Epidermal melanocyte (primary cell): ENCODE measurements at regions not wholly inside any gene's neighbourhood (a gene's known extent, or its start where the extent isn't known, plus 50 kb on each side); places are given as distances from the start of the nearest gene placed in this dataset.
"Not testable (repeated sequence)": the region's sequence is repeated elsewhere in the genome, so short reads cannot be mapped to it uniquely, and the experiment has no call there.

Experiments
- DNase-seq: peaks from one replicate; pipeline ENCODE4 v3.0.0; 2011; ENCODE audit warnings: low spot score; ENCODE audit not compliant: insufficient read length

DNA sequence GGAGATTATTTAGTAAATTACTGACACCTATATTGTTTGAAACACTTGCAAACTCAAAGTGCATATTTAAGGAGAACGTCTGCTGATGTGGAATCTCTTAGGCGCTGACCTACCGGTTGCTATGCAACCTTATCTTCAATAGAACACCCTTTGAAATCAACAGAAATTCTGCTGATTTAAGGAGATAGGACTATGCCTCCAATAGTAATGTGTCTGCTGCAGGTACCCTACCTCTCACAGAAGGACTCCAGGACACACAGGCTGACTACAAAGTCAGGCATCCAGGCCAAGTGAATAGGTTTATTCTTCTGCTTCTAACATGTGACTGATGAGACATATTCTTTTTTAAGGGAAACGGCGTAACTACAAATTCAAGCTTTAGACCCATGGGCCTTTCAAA is 311.7 kb downstream of the CBLN4 start:
- no peak for DNase-seq

DNA sequence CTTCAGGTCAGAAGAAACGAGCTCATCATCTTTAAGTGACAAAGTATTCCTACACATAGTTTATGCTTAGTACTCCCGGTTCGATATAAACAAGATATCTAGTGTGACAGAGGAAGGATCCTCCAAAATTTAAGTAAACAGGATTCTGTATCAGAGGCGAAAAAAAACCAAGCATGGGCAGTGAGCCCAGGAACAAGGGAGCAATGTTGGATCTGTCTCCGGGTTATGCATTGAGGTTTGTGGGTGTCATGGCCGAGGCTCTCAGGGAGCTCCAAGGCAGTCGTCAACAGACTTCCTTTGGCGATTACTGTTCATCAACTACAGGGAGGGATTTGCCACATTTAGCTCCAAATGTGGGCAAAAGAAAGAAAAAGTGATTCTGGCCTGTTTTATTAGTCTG is 319.5 kb downstream of the CBLN4 start:
- DNase-seq: no peak

DNA sequence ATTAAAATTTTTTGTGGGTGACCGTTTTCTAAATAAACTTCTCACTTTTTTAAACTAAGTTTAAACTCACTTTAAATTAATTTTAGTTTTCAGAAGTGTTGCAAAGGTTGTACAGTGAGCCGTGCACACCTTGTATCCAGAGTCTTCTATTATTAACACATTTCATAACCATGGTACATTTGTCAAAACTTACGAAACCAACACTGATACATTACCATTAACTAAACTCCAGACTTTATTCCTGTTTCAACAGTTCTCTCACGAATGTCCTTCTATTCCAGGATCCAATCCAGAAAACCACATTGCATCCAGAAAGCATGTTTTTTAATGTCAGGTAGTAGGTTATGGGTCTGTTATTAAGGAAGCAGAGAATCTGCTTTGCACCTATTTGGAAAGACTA is 319.9 kb downstream of the CBLN4 start:
- DNase-seq: no peak

DNA sequence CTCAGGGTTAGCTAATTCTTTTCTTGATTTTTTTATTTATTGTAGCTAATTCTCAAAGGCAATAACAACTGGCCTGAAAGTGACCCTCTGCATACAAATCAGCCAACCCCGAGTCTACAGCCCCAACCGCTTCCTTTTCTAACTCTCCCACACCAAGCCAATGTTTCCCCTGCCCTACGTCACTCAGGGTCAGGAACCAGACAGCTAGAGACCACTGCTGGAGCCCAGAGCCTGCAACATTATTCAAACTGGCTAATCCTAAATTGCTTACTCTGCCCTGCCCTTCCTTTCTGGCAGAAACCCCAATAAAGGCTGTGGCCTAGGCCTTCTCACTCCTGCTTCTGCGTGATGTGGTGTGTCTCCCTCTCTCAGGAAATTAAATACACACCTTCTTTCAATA is 320.7 kb downstream of the CBLN4 start:
- DNase-seq: no peak

DNA sequence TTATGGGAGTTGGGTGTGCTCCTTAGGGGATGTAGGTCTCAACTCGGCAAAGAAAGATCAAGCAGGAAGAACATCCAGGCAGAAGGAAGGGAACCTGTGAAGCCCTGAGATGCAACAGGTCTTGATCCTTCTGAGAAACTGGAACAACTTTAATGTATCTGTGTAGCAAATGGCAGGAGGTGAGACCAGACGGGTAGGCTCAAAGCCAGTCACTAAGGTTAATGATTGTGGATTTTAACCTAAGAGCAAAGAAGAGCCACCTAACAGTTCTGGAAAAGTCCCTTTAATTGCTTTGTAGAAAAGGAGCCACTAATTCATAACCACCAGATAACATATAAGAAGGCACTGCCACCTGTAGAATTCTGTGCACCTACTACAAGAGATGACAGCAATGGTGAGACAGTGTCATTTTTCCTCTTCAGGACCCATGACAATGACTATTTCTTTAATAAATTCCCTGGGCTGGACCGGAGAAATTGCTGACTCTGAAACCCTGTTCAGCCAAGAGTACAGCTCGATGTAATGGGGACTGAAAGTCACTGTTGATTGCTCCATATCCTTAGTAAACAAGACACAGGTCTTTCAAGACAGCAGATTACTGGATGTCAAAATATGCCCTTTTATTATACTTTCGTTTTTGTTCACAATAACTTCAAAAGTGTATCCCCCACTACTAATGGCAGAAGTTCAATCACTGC is 326.2 kb downstream of the CBLN4 start:
- DNase-seq: no peak

DNA sequence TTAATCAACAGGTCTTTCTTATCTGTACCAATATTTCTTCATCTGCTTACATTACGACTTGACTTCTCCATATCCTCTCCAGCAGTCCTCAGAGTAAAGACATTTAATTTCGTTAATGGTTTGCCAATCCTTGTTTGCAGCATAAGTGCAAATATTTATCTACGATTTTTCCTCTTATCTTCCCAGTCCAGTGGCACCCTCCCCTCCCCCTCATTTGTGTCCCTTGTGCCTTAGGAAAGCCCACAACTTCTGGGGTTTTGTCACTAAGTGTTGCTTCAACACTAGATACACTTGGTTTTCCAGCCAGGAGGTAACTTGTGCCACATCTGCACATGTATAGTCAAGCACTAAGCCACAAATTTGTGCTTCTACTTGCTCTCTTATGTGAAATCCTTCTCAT is 327.2 kb downstream of the CBLN4 start:
- DNase-seq: no peak

DNA sequence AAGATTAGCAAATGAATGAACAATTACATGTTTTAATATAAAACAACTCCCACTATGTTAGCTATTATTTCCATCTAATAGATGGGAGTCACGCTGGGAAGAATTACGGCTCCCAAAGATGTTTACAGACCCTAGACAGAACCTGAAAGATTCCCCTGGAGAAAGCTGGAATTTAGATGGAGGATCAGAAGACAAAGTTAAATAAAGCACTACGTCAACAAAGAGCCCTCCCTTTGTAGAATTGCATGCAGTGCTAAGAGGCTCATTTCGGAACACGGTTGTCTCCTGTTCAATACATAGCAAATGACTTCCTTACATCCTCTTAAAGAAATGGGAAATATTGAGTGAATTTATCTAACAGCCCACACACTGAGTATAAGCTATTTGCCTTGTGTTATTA is 328.3 kb downstream of the CBLN4 start:
- DNase-seq: no peak

DNA sequence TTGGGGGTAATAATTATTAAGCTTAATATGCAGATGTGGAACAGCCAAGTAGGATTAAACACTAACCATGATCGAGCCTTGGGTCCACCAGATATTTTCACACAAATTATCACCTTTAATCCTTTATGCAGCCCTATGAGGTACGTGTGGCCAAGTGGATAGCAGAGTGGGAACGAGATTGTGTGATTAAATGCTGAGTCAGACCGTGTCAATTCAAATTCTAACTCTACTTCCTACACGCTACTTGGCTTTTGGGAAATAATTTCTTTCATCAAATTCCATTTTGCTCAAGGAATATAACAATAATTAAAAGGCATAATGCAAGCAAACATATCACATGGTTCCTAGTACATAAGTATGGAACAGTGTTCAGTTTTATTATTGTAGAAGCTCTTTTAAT is 329.2 kb downstream of the CBLN4 start:
- DNase-seq: no peak

DNA sequence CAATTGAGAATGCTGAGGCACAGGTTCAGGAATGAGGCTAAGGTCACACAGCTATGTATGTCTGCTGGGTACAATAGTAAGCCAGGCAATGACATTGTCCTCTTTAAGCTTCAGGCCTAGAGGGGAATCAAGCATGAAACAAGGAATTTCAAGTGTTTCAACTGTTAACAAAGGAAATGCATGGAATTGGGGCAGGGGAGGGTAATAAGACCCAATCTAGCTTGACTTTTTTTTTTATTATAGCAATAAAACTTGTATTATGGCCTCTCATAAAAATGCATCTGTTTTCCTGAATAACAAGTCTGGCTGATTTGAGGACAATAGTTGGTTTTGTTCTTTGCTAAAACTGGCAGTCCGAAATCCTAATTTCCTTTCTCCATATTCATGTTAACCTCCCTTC is 336.7 kb downstream of the CBLN4 start:
- no peak for DNase-seq

DNA sequence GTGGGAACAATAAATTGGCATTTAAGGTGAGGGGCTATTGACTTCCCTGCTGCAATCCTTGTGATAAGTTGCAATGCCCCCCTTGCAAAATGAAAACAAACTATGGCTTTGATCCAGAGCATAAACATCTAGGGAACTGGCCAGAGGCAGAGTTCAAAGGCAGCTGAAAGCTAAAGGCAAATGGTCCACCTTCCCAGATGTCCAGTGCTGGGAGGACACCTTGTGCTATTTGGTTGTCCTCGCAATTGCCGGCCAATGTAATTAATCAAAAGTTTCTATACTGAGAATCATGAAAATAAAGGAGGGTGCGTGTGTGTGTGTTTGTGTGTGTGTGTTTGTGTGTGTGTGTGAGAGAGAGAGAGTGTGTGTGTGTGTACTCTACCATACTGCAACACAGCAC is 337.4 kb downstream of the CBLN4 start:
- DNase-seq: no peak

DNA sequence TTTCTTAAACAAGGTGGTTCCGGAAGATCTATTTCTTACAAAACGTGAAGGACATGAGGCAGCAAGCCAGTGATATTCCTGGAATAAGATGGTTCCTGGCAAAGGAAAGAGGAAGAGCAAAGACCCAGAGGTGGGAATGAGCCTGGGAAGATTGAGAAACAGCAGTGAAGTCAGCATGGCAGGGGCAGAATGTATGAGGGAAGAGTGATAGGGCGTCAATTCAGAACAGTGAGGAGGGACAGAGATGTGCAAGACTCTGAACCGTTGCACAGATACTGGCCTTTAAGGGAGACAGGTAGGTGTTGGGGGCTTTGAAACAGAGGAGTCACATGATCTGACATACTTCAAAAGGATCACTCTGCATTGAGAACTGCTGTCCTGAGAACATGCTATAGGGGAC is 338.3 kb downstream of the CBLN4 start:
- no peak for DNase-seq

DNA sequence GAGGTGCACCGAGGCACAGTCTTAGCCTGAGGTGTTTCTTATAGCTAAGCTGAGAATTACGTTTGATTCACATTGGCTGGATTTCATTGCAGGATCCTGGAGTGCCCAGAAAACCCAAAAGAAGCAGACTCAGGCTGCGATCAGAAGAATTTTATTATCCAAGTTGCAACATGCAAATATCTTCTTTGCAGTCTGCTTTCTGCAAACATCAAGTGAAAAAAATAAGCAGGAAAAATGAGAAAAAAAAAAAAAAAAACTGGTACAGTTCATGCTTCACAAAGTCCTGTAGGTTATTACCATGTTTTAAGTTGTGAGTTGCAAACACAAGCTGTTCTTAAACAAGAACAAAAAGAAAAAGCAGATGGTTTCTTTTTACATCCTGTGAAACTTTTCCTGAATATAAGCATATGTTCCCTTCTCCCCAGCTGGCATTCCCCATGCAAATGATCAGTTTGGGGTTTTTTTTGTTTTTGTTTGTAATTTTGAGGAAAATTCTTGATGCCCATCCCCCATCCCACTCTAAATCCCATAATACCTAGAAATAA is 349.0 kb downstream of the CBLN4 start:
- DNase-seq: no peak

DNA sequence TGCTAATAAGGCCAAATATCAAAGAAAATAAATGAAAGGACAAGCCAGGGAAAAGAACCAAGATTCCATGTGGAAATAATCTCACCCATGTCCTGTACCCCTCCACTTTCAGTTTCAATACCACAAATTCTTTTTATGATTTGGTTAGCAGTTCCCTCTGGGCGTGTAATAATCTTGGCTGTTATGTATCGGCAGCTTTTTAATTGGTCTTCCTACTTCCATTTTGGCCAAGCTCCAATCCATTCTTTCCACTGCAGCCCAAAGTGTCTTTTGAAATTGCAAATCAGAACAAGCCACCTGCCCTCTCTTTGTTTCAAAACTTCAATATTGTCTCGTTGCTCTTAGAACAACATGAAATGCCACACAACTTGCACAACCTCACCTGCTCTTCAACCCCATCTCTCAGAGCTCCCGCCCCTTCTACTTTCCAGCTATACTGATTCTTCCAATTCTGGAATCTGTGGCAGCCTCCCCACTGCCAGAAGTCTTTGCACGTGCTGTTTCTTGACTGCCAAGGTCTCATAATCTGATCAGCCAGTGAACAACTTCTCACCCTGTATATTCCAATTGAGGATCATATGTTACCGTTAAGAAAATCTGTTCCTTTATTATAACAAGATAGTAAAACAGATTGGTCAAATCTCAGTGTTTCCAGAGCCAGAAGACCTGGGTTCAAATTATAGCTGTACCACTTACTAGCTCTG is 354.5 kb downstream of the CBLN4 start:
- no peak for DNase-seq

DNA sequence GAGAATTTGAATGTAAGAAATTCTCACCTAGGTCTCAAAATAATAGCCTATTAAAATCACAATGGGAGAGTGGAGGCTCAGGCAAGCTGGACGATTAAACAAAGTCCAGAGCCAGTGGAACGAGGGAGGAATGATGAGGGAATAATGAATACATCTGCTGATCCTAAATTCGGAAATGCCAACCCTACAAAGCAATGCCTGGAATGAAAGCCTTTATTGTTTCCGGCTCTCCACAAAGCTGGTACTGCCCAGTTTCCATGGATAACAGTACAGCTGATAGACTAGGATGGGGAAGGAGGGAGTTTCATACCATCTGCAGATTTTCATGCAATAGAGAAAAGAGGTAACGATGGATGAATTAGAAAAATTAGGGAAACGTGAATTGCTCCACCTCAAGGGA is 356.1 kb downstream of the CBLN4 start:
- DNase-seq: no peak

DNA sequence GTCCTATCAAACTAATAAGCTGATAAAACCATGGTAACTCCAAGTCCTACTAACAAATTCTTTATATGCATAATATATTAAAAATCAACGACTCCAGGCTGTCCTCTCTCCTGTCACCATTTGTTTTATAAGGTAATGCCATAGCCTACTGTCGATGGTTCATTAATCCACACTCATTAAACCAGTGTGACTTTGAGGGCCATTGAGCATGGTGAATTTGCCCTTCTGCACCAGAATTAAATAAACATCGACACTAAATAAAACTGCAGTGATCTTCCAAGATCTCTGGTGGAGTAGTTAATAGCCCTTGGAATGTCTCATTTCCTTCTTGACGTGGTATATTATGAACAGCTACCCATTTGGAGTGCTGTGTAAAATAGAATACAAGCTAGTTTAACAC is 358.5 kb downstream of the CBLN4 start:
- DNase-seq: no peak

DNA sequence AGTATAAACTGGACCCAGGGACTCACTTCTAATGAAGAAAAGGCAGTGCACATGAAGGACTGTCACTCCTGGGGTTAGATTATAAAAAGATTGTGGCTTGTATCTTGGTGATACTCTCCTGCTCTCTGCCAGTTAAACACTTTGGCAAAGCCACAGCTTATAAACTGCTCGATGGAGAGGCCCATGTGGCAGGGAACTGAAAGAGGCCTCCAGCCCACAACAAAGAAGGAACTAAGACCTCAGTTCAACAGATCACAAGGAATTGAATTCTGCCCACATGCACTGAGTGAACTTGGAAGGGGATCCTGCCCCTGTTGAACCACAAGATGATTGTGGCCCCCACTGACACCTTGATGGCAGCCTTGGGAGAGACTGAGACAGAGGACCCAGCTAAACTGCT is 363.8 kb downstream of the CBLN4 start:
- DNase-seq: no peak

DNA sequence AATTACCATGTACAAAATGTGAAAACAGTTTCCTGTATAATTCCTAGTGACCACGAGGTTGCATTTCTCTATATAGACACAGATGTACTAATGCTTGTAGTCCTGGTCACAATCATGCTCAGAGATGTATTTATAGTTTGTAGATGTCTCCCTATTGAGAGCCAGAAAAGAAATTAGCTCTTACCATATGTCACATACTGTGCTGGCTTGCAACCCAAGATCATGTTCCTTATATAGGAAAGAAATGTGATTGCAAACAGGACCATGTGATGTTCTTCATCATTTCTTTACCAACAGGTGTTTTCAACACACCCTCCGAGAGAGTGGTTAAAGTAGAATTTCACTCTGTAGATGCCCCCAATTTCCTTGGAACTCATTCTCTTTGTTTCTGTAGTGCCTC is 369.4 kb downstream of the CBLN4 start:
- DNase-seq: no peak

DNA sequence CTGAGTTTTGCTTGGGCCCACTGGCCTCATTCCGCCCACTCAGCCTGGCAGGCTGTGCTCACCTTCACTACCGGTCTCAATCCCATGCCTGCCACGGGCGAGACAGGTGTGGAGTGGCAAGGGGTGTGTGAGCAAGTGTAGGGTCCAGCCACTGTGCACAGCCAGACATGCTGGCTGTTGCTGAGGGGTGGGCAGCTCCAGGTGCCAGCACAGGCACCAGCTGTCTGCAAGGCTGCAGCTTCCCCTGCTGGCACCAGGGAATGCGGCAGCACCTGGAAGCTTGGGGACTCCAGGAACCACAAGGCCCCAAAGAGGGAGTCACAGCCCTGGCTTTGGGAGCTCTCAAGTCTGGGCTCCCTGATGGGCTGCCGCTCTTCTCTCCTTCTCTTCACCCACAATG is 372.7 kb downstream of the CBLN4 start:
- DNase-seq: no peak

DNA sequence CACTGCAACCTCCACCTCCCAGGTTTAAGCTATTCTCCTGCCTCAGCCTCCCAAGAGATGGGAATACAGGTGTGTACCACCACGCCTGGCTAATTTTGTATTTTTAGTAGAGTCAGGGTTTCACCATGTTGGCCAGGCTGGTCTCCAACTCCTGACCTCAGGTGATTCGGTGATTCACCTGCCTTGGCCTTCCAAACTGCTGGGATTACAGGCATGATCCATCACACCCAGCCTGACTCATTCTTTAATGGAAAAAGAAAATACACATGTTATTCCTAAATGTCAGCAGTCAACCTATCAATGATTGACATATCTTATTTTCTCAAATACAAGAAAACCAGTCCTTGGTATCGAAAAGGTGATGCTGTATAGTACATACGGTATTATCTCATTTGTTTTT is 376.2 kb downstream of the CBLN4 start:
- not testable (repeated sequence) for DNase-seq

DNA sequence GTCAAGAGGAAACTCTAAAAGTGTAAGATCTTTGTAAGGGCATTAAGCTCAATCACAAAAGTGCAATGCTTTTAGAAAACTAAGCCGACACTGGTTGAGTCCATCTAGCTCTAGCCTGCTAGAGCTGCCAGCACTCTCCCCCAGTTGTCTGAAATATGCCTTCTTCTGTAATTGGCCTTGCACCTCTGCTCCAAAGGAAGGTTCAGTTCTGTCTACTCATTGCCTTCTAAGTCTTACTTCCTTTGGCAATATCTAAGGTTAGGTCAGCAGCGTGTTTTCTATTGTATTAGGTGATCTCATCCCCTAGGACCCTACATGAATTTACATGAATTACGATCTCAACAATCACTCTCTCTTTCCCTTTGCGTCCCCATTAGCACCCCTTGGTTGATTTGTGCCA is 378.6 kb downstream of the CBLN4 start:
- DNase-seq: no peak

DNA sequence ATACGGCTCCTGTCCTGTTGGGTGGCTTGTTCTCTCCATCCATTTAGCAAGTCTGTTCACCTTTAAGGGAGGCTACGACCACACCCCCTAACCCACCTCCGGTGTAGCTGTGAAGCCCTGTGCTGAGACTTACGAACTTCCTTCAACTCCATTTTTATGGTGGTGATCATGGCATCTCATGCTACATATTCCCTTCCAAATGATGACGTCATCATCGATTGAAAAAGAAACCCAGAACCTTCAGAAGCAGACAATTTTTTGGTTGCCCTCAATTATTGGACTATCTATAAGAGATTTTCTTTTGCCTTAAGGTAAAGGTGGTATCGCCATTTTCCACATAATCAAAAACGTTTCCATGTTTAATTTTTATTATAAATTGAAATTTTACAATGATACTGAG is 389.0 kb downstream of the CBLN4 start:
- no peak for DNase-seq

DNA sequence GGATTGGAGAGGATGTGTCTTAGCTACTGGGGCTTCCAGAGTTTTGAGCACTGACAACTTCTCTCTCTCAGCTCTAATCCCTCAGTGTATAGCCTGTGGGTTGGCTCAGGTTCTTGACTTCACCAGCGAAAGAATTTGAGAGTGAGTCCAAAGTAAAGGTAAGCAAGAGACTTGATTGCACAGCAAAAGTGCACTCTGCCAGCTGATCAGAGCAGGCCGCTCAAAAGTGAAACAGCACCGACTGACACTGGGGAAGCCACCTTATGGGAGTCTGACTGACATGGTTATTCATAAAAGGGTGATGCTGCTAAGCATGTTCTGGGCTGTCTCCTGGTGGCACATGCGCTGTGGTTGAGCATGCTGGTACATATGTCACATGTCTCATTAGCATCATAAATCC is 389.5 kb downstream of the CBLN4 start:
- no peak for DNase-seq

DNA sequence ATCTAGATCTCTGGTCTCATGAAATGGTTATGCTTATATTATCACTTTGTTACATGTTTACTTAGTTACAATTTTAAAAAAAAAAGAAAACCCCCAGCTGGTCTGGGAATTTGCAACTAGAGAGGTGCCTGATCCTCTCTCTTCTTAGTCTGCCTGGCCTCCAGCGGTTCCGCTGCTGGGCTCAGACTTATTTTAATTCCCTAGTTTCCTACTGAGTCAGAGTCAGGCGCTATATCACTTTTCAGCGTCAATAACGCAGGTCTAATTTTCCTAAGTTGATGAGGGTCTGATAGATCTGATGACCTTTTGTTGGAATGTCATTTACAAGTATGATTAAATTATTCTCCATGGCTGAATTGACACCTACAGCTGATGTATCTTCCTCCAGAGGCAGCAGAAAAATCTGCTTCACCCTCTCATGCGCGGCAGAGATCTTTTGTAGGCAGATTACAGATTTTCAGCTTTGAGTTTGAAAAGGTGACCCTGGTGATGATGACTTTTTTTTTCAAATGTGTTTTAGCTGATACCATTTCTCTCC is 391.0 kb downstream of the CBLN4 start:
- no peak for DNase-seq
